AG09319 (cell line): ENCODE measurements at regions not wholly inside any gene's neighbourhood (a gene's known extent, or its start where the extent isn't known, plus 50 kb on each side); places are given as distances from the start of the nearest gene placed in this dataset.

Experiments
- DNase-seq: peaks from one replicate; pipeline ENCODE4 v3.0.0-alpha.2; 2010; ENCODE audit warnings: low read depth; ENCODE audit errors: extremely low read depth
- CTCF ChIP-seq: IDR thresholded peaks from 2 replicates; pipeline ENCODE4 v1.5.1; 2011; ENCODE audit warnings: low read depth, mild to moderate bottlenecking, inconsistent platforms, low read length, moderate library complexity

GRCh38 chr13:22652796-22653195 is 528.0 kb upstream of the SGCG start:
- DNase-seq = no peak
- TF ChIP-seq CTCF = no peak

- DNase-seq = no peak
- no peak for TF ChIP-seq CTCF
These were observed 526.9 kb upstream of the SGCG start for GRCh38 chr13:22653866-22654265.

GRCh38 chr13:22655106-22655852 is 525.5 kb upstream of the SGCG start:
- no peak for TF ChIP-seq CTCF
- no peak for DNase-seq

- DNase-seq = no peak
These were observed 518.0 kb upstream of the SGCG start for GRCh38 chr13:22662771-22663170.

GRCh38 chr13:22665506-22665905 is 515.3 kb upstream of the SGCG start:
- no peak for DNase-seq

More at GRCh38 chr13:22662771-22663170, 518.0 kb upstream of the SGCG start:
- TF ChIP-seq CTCF = no peak

GRCh38 chr13:22690756-22691155 is 490.0 kb upstream of the SGCG start:
- DNase-seq = no peak
- TF ChIP-seq CTCF = no peak

More at GRCh38 chr13:22665506-22665905, 515.3 kb upstream of the SGCG start:
- TF ChIP-seq CTCF = no peak

GRCh38 chr13:22693691-22694090 is 487.1 kb upstream of the SGCG start:
- DNase-seq = no peak
- TF ChIP-seq CTCF = no peak
